ENCODE measurements at regions not wholly inside any gene's neighbourhood (a gene's known extent, or its start where the extent isn't known, plus 50 kb on each side); places are given as distances from the start of the nearest gene placed in this dataset.
"Not testable (repeated sequence)": the region's sequence is repeated elsewhere in the genome, so short reads cannot be mapped to it uniquely, and the experiment has no call there.

- not testable (repeated sequence) for TF ChIP-seq CTCF, POLR2A (IDR thresholded peaks at IDR 0.05)
Measured at GRCh38 chr6:94873819-94874218, 703.5 kb upstream of the MANEA start.

Data from adrenal gland (tissue), 5 donors.